ENCODE measurements at regions not wholly inside any gene's neighbourhood (a gene's known extent, or its start where the extent isn't known, plus 50 kb on each side); places are given as distances from the start of the nearest gene placed in this dataset.

DNA sequence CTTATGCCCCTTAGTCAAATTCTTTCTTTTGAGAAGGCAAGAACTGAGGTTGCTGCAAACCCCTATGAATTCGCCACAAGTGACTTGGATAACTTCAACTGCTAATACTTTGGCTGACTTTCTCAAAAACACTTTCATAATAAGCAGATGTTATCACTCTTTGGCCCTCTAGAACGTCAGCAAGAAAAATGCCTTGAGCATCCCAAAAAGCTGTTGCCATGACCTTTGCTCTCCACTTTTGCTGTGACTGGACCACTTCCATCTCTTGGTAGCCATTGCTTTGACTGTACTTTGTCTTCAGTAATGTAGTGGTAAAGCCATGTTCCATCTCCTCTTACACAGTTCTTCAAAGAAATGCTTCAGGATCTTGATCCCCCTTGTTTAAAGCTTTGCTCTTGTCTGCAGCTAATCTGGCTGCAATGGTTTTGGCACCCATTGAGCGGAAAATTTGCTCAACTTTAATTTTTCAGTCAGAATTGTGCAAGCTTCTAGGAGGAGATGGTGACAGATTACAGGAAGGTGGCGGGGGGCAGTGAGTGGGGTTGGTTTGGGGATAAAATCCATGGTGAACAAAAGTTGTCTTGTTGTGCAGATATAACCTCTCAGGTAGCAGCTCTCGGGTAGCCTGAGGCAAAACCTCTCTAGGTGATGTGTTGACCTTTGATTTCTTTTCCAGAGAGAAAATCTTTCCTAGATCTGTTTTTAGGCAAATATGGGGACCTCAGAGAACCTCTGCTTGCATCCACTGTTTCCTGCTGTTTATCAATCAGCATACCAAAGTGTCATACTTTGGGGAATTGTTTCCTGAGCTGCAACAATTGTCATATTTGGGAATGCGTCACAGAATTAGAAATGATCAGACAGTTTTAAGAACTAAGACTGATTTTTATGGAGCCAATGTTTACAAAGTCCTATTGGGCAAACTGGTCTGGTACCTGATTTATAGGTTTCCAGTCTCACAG lies 83.6 kb downstream of the CCR1 start:
- DNase-seq: no peak
- Histone ChIP-seq H4K8ac (replicated peaks; ENCODE audit: insufficient read length, low read depth, low read length) (no peak overlapping the region), H3K23ac (ENCODE audit: insufficient read length, low read depth, low read length) (no peak overlapping the region), H2BK5ac (ENCODE audit: insufficient read length, low read length) (no peak overlapping the region), H3K9me3 (ENCODE audit: control insufficient read depth, low read depth, low read length) (no peaks in the 10 kb centered on the region), H3K79me2 (ENCODE audit: insufficient read depth, low read length) (no peaks in the 10 kb centered on the region), H3K14ac (ENCODE audit: insufficient read depth, low read length) (no peak overlapping the region), H2BK20ac (ENCODE audit: low read depth, low read length, poor library complexity, severe bottlenecking) (no peak overlapping the region), H3K23me2 (ENCODE audit: insufficient read length, low read depth, low read length, poor library complexity, severe bottlenecking) (no peaks in the 10 kb centered on the region), H3K56ac (ENCODE audit: insufficient read length, low read depth, low read length) (no peak overlapping the region), H3K27ac (ENCODE audit: insufficient read length, low read depth, low read length) (no peak overlapping the region), H4K20me1 (ENCODE audit: control insufficient read depth, insufficient read depth, insufficient read length) (no peaks in the 10 kb centered on the region), H2AFZ (ENCODE audit: low read length) (no peak overlapping the region), H3K18ac (ENCODE audit: insufficient read length, low read depth, low read length) (no peak overlapping the region), H3K4ac (ENCODE audit: low read depth, low read length) (no peak overlapping the region), H2BK120ac (ENCODE audit: low read depth, low read length, poor library complexity, severe bottlenecking) (no peak overlapping the region), H3K4me2 (ENCODE audit: insufficient read depth, insufficient read length, low read length) (no peak overlapping the region), H4K91ac (ENCODE audit: insufficient read length, low read depth, low read length) (no peak overlapping the region), H3K9ac (ENCODE audit: extremely low read depth, insufficient read length, low read length) (no peak overlapping the region), H2BK12ac (ENCODE audit: insufficient read length, low read depth, low read length) (no peak overlapping the region), H2BK15ac (ENCODE audit: low read depth, low read length) (no peak overlapping the region), H3K4me1 (ENCODE audit: insufficient read depth, low read length) (no peaks in the 10 kb centered on the region; the same call in 1 of the 2 replicates), H4K5ac (ENCODE audit: insufficient read length, low read depth, low read length) (no peak overlapping the region), H3T11ph (ENCODE audit: low read length) (no peak overlapping the region), H3K27me3 (ENCODE audit: insufficient read depth, low read length) (no peaks in the 10 kb centered on the region), H3K79me1 (ENCODE audit: insufficient read depth, low read depth, low read length, poor library complexity, severe bottlenecking) (no peaks in the 10 kb centered on the region), H2AK5ac (ENCODE audit: insufficient read length, low read length) (no peak overlapping the region)
- no peaks in the 10 kb centered on the region for H3K9me3 Mint-ChIP-seq
- TF ChIP-seq, protein P1, sequence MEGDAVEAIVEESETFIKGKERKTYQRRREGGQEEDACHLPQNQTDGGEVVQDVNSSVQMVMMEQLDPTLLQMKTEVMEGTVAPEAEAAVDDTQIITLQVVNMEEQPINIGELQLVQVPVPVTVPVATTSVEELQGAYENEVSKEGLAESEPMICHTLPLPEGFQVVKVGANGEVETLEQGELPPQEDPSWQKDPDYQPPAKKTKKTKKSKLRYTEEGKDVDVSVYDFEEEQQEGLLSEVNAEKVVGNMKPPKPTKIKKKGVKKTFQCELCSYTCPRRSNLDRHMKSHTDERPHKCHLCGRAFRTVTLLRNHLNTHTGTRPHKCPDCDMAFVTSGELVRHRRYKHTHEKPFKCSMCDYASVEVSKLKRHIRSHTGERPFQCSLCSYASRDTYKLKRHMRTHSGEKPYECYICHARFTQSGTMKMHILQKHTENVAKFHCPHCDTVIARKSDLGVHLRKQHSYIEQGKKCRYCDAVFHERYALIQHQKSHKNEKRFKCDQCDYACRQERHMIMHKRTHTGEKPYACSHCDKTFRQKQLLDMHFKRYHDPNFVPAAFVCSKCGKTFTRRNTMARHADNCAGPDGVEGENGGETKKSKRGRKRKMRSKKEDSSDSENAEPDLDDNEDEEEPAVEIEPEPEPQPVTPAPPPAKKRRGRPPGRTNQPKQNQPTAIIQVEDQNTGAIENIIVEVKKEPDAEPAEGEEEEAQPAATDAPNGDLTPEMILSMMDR (conservative IDR thresholded peaks at IDR 0.05): no peak
- H3K27ac Mint-ChIP-seq: no peak overlapping the region
- H3K4me3 Mint-ChIP-seq: no peak overlapping the region
- no CpG with 5 or more reads among the region's 6 CpGs for WGBS (ENCODE audit: extremely low coverage, insufficient read length, low lambda C conversion rate)
- H3K27me3 Mint-ChIP-seq (ENCODE audit: low read depth): peaks cover 9% of the 10 kb centered on the region
- H3K4me1 Mint-ChIP-seq: peaks cover 5 to 6% of the 10 kb centered on the region in 2 experiments; a peak in 3 of 4 replicates
- H3K36me3 Mint-ChIP-seq (ENCODE audit: insufficient read depth in 1 of 3, low read depth in 3 of 3): no peaks in the 10 kb centered on the region

All from H9 (cell line).